ENCODE measurements at regions not wholly inside any gene's neighbourhood (a gene's known extent, or its start where the extent isn't known, plus 50 kb on each side); places are given as distances from the start of the nearest gene placed in this dataset.

- H3K27me3 ChIP-seq (ENCODE audit: insufficient read depth, low read length, poor library complexity): peaks cover 2% of the 10 kb centered on the region
- H3K9me3 ChIP-seq (ENCODE audit: insufficient read depth, low read length, severe bottlenecking): no peaks in the 10 kb centered on the region
- TF ChIP-seq EZH2 (IDR thresholded peaks at IDR 0.05; ENCODE audit: borderline replicate concordance, low read depth, low read length, severe bottlenecking) (no peak), CTCF (IDR thresholded peaks at IDR 0.05; ENCODE audit: borderline replicate concordance, extremely low read depth, low read length, poor library complexity, severe bottlenecking) (no peak)
- no peaks in the 10 kb centered on the region for H4K20me1 ChIP-seq (ENCODE audit: insufficient read depth, low read length)
- no peak overlapping the region for H2AFZ ChIP-seq (ENCODE audit: low read depth, low read length)
- H3K36me3 ChIP-seq (ENCODE audit: insufficient read depth, low read length): no peaks in the 10 kb centered on the region
- no peaks in the 10 kb centered on the region for H3K4me1 ChIP-seq (ENCODE audit: insufficient read depth, low read length)
- H3K4me2 ChIP-seq (ENCODE audit: insufficient read depth, low read length): no peak overlapping the region
- H3K27ac ChIP-seq (ENCODE audit: low read length): no peak overlapping the region
- no peaks in the 10 kb centered on the region for H3K79me2 ChIP-seq (ENCODE audit: insufficient read depth, low read length)
- no peak overlapping the region for H3K4me3 ChIP-seq (ENCODE audit: low read depth in 1 of 2, low read length in 2 of 2)
- no peak for DNase-seq
- H3K9ac ChIP-seq (ENCODE audit: low read depth, low read length): no peak overlapping the region
- ATAC-seq (ENCODE audit: insufficient read depth, low read depth): no peak
Measured at GRCh38 chr18:78031589-78031988, 781.9 kb downstream of the GALR1 start.

- no peak for DNase-seq
- Histone ChIP-seq H3K9me3 (ENCODE audit: insufficient read depth, low read length, severe bottlenecking) (no peaks in the 10 kb centered on the region), H3K4me2 (ENCODE audit: insufficient read depth, low read length) (no peak overlapping the region), H3K9ac (ENCODE audit: low read depth, low read length) (no peak overlapping the region), H3K27me3 (ENCODE audit: insufficient read depth, low read length, poor library complexity) (peaks cover 2% of the 10 kb centered on the region), H2AFZ (ENCODE audit: low read depth, low read length) (no peak overlapping the region), H3K27ac (ENCODE audit: low read length) (no peak overlapping the region), H3K36me3 (ENCODE audit: insufficient read depth, low read length) (no peaks in the 10 kb centered on the region), H3K4me1 (ENCODE audit: insufficient read depth, low read length) (no peaks in the 10 kb centered on the region), H3K79me2 (ENCODE audit: insufficient read depth, low read length) (no peaks in the 10 kb centered on the region), H3K4me3 (ENCODE audit: low read depth in 1 of 2, low read length in 2 of 2) (no peak overlapping the region), H4K20me1 (ENCODE audit: insufficient read depth, low read length) (no peaks in the 10 kb centered on the region)
- ATAC-seq (ENCODE audit: insufficient read depth, low read depth): no peak
- TF ChIP-seq CTCF (IDR thresholded peaks at IDR 0.05; ENCODE audit: borderline replicate concordance, extremely low read depth, low read length, poor library complexity, severe bottlenecking): no peak
- no peak for TF ChIP-seq EZH2 (IDR thresholded peaks at IDR 0.05; ENCODE audit: borderline replicate concordance, low read depth, low read length, severe bottlenecking)
Measured at GRCh38 chr18:78031991-78032390, 782.3 kb downstream of the GALR1 start.

DNA sequence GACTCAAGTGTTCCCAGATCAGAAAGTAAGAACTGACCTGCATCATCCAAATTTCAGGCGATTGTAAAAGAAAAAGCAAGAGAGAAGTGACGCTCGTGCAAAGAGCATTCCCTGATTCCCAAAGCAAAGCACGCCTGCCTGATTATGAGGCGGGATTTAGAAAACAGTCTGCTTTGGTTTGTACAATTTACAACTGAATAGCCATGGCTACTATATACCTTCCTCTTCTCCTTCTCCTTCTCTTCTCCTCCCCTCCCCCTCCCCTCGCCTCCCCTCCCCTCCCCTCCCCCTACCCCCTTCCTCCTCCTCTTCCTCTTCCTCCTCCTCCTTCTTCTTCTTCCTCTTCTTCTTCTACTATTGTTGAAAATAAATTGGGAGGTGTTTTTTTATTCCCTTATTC, 782.9 kb downstream of the GALR1 start:
- ATAC-seq (ENCODE audit: insufficient read depth, low read depth) (no peak), DNase-seq (no peak)
- Histone ChIP-seq H3K79me2 (ENCODE audit: insufficient read depth, low read length) (no peaks in the 10 kb centered on the region), H3K9ac (ENCODE audit: low read depth, low read length) (no peak overlapping the region), H2AFZ (ENCODE audit: low read depth, low read length) (no peak overlapping the region), H3K4me3 (ENCODE audit: low read depth in 1 of 2, low read length in 2 of 2) (no peak overlapping the region), H3K4me2 (ENCODE audit: insufficient read depth, low read length) (no peak overlapping the region), H3K27me3 (ENCODE audit: insufficient read depth, low read length, poor library complexity) (peaks cover 2% of the 10 kb centered on the region), H3K27ac (ENCODE audit: low read length) (no peak overlapping the region), H4K20me1 (ENCODE audit: insufficient read depth, low read length) (no peaks in the 10 kb centered on the region), H3K36me3 (ENCODE audit: insufficient read depth, low read length) (no peaks in the 10 kb centered on the region), H3K4me1 (ENCODE audit: insufficient read depth, low read length) (no peaks in the 10 kb centered on the region), H3K9me3 (ENCODE audit: insufficient read depth, low read length, severe bottlenecking) (no peaks in the 10 kb centered on the region)
- no peak for TF ChIP-seq CTCF (IDR thresholded peaks at IDR 0.05; ENCODE audit: borderline replicate concordance, extremely low read depth, low read length, poor library complexity, severe bottlenecking)
- no peak for TF ChIP-seq EZH2 (IDR thresholded peaks at IDR 0.05; ENCODE audit: borderline replicate concordance, low read depth, low read length, severe bottlenecking)

DNA sequence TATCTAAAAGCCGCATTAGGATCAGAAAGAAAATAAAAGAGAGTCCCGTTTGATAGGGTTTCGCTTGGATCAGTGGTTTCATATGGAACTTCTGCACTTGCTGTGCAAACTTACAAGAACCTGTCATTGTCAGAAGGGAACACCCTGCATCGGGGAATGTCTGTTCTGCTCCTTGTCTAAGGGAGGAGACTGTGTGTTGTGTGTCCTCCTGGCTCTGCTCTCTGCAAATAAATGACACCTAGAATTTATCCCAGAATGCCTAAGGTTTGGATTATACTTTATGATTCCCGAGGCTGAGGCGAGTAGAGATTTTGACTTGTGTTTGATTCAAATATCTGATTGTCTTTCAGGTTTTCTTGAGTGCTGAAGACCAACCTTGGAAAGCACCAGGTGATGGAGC, 785.1 kb downstream of the GALR1 start:
- no peaks in the 10 kb centered on the region for H3K9me3 ChIP-seq (ENCODE audit: insufficient read depth, low read length, severe bottlenecking)
- no peaks in the 10 kb centered on the region for H3K27me3 ChIP-seq (ENCODE audit: insufficient read depth, low read length, poor library complexity)
- no peak overlapping the region for H3K4me3 ChIP-seq (ENCODE audit: low read depth in 1 of 2, low read length in 2 of 2)
- H4K20me1 ChIP-seq (ENCODE audit: insufficient read depth, low read length): no peaks in the 10 kb centered on the region
- H3K4me1 ChIP-seq (ENCODE audit: insufficient read depth, low read length): no peaks in the 10 kb centered on the region
- ATAC-seq (ENCODE audit: insufficient read depth, low read depth) (no peak), DNase-seq (no peak)
- H2AFZ ChIP-seq (ENCODE audit: low read depth, low read length): no peak overlapping the region
- H3K27ac ChIP-seq (ENCODE audit: low read length): no peak overlapping the region
- H3K79me2 ChIP-seq (ENCODE audit: insufficient read depth, low read length): no peaks in the 10 kb centered on the region
- H3K4me2 ChIP-seq (ENCODE audit: insufficient read depth, low read length): no peak overlapping the region
- no peaks in the 10 kb centered on the region for H3K36me3 ChIP-seq (ENCODE audit: insufficient read depth, low read length)
- TF ChIP-seq EZH2 (IDR thresholded peaks at IDR 0.05; ENCODE audit: borderline replicate concordance, low read depth, low read length, severe bottlenecking) (no peak), CTCF (IDR thresholded peaks at IDR 0.05; ENCODE audit: borderline replicate concordance, extremely low read depth, low read length, poor library complexity, severe bottlenecking) (no peak)
- no peak overlapping the region for H3K9ac ChIP-seq (ENCODE audit: low read depth, low read length)

Data from DND-41 (cell line).